ENCODE measurements at regions not wholly inside any gene's neighbourhood (a gene's known extent, or its start where the extent isn't known, plus 50 kb on each side); places are given as distances from the start of the nearest gene placed in this dataset.

DNA sequence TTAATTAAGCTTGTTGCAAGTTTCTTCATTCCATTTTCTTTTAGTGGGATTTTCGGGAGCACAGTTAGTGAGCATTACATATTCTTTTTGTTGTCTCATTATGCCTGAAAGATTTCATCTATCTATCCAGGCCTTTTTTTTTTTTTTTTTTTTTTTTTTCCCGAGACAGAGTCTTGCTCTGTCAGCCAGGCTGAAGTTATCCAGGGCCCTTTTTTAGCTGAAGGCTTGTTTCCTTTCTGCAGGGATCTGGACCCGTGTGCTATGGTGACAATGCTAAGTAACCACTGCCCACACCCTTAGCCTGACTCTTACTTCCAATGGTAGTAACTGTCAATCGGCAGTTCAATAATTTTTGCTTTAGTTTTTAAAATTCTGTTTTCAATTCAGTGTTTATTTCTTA is 190.8 kb upstream of the MTPN start:
- H3K9me1 ChIP-seq (ENCODE audit: insufficient read depth, low read length): no peaks in the 10 kb centered on the region
- dilution Hi-C loops (cut with HindIII; ENCODE audit: low sequenced_read_pairs, unreplicated experiment) (no loop called here), intact Hi-C loops (cut with micrococcal nuclease) (no loop called here), in situ Hi-C loops (cut with MboI; ENCODE audit: low sequenced_read_pairs) (no loop called here)
- no peaks in the 10 kb centered on the region for H3K9me3 ChIP-seq (ENCODE audit: control insufficient read depth, insufficient read depth, low read length)
- TF ChIP-seq, protein P1, sequence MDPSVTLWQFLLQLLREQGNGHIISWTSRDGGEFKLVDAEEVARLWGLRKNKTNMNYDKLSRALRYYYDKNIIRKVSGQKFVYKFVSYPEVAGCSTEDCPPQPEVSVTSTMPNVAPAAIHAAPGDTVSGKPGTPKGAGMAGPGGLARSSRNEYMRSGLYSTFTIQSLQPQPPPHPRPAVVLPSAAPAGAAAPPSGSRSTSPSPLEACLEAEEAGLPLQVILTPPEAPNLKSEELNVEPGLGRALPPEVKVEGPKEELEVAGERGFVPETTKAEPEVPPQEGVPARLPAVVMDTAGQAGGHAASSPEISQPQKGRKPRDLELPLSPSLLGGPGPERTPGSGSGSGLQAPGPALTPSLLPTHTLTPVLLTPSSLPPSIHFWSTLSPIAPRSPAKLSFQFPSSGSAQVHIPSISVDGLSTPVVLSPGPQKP (IDR thresholded peaks at IDR 0.05; ENCODE audit: borderline replicate concordance, low read depth, low read length): no peak
- ChIA-PET POLR2A (ENCODE audit: unreplicated experiment) (no interaction called here), CTCF (interaction anchor here (0.7 kb wide), 1 partner anchor 54 kb away, joined by 3 read pairs; no protein-coding TSS in a partner anchor)
- no peak overlapping the region for H2BK5ac ChIP-seq (ENCODE audit: low read depth, low read length, poor library complexity, severe bottlenecking)
- no peak for DNase-seq
- H4K8ac ChIP-seq (ENCODE audit: low read depth in 2 of 2, low read length in 2 of 2): no peak overlapping the region
- H2BK20ac ChIP-seq (ENCODE audit: low read depth, low read length): no peak overlapping the region
- no peak overlapping the region for H3K9ac ChIP-seq (ENCODE audit: low read depth, low read length)
- H3K4ac ChIP-seq (ENCODE audit: low read depth, low read length): no peak overlapping the region
- no peak overlapping the region for H2BK15ac ChIP-seq (ENCODE audit: low read depth, low read length)
- H3K14ac ChIP-seq (replicated peaks; ENCODE audit: low read depth, low read length): no peak overlapping the region
- H3K27ac ChIP-seq (ENCODE audit: insufficient read depth, low read length): no peak overlapping the region
- H2AK9ac ChIP-seq (replicated peaks; ENCODE audit: low read depth, low read length, poor library complexity): no peak overlapping the region
- H3K36me3 ChIP-seq (ENCODE audit: control insufficient read depth, insufficient read depth, low read length): no peaks in the 10 kb centered on the region
- H4K20me1 ChIP-seq (ENCODE audit: insufficient read depth, low read length): no peaks in the 10 kb centered on the region
- ATAC-seq (ENCODE audit: low read depth): no peak
- no peak overlapping the region for H2AFZ ChIP-seq (replicated peaks; ENCODE audit: low read length, poor library complexity)
- H4K91ac ChIP-seq (ENCODE audit: insufficient read depth, low read depth, low read length): no peak overlapping the region
- no peaks in the 10 kb centered on the region for H3K79me1 ChIP-seq (ENCODE audit: low read depth in 1 of 2, low read length in 2 of 2)
- H3K23ac ChIP-seq (ENCODE audit: low read depth, low read length): no peak overlapping the region
- no CpG with 5 or more reads among the region's 4 CpGs for WGBS, 2 experiments (ENCODE audit: extremely low coverage in 2 of 2, insufficient read length in 1 of 2)
- H3K4me1 ChIP-seq (ENCODE audit: control insufficient read depth, insufficient read depth, low read length): no peaks in the 10 kb centered on the region
- H4K5ac ChIP-seq (ENCODE audit: low read depth, low read length): no peak overlapping the region
- H2BK120ac ChIP-seq (ENCODE audit: low read depth, low read length): no peak overlapping the region
- H2AK5ac ChIP-seq (ENCODE audit: low read depth, low read length): no peak overlapping the region
- H3K56ac ChIP-seq (ENCODE audit: extremely low read depth, insufficient read depth, low read length): no peak overlapping the region
- H3K4me2 ChIP-seq (ENCODE audit: low read depth, low read length): no peak overlapping the region
- no TSS peak for BruUV-seq (replicated peaks)
- no peak overlapping the region for H3K4me3 ChIP-seq (ENCODE audit: insufficient read depth, low read depth, low read length)
- no peaks in the 10 kb centered on the region for H3K27me3 ChIP-seq (ENCODE audit: control insufficient read depth, insufficient read depth, low read length)
- no peak overlapping the region for H3K18ac ChIP-seq (ENCODE audit: low read depth, low read length)
